ENCODE measurements at regions not wholly inside any gene's neighbourhood (a gene's known extent, or its start where the extent isn't known, plus 50 kb on each side); places are given as distances from the start of the nearest gene placed in this dataset.
A peak's percentile ranks its signal among the peaks of the same experiment; 100 is the strongest.

DNA sequence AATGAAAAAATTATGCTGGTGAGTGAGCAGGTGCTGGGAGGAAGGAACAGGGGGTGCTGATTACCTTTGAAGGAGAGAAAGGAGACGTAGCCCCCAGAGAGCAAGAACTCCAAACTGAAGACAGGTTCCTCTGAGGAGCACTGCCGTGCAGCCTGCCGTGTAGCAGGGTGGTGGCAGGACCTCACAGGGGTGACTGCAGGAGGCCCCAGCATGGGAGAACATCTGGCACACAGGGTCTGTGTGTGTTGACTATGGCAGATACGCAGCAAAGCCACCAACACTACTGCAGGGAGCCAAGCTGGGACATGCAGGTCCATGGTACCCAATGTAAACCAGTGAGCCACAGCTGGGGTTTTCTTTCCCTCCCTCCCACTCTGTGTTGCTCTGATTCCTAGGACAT, 192.1 kb upstream of the PDE1C start:
- DNase-seq, result no peak

- no peak for DNase-seq
Measured at GRCh38 chr7:32259931-32260596, 189.9 kb upstream of the PDE1C start.

- no peak for DNase-seq
Measured at GRCh38 chr7:32258265-32258664, 188.1 kb upstream of the PDE1C start.

- peak; percentile 65 for DNase-seq
Measured at GRCh38 chr7:32257621-32258020, 187.4 kb upstream of the PDE1C start.

GRCh38 chr7:32256811-32257210, 186.6 kb upstream of the PDE1C start:
- DNase-seq, result no peak

DNA sequence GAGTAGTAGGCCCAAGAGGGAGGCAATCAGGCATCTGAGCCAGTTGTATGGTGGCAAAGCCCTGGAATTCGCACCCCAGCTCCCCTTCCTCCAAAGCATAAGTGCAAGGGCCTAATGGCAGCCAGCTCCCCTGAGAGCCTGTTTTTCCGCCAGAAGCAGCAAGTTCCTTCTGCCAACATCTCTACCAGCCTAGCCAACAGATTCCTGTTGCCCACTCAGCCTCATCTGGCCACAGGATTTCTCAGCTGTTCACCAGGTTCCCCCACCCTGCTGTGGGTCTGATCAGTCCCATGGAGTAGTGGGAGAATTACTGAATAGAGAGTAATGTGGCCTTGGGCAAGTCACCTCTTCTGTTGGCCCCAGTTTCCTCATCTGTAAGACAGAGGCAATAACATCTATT, 186.2 kb upstream of the PDE1C start:
- DNase-seq, result no peak

- no peak for DNase-seq
Measured at GRCh38 chr7:32255036-32255435, 184.8 kb upstream of the PDE1C start.

GRCh38 chr7:32253299-32253698, 183.1 kb upstream of the PDE1C start:
- no peak for DNase-seq

GRCh38 chr7:32251659-32252058, 181.5 kb upstream of the PDE1C start:
- no peak for DNase-seq

GRCh38 chr7:32250471-32251260, 180.5 kb upstream of the PDE1C start:
- DNase-seq, result no peak

- DNase-seq, result no peak
Measured at GRCh38 chr7:32250003-32250402, 179.8 kb upstream of the PDE1C start.

DNA sequence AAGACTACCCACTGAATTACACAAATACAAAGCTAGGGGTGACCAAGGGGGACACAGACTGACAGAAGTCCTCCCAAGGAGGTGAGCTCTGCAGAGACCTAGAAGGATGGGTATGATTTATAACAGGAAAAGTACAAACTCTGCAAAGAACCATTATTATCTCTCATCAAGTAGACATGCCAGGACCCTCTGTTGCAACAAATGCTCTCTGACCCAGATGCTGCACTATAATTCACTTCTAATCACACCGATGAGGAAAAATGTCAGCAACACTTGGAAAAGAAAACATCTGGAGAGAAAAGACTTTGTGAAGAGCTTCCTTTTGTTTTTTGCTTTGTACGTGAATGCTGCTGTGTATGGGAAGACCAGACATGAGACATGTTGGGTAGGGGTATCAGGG, 178.3 kb upstream of the PDE1C start:
- no peak for DNase-seq

- peak; percentile 28 for DNase-seq
Measured at GRCh38 chr7:32244806-32245345, 174.7 kb upstream of the PDE1C start.

- DNase-seq, result peak; percentile 8
Measured at GRCh38 chr7:32243687-32244290, 173.6 kb upstream of the PDE1C start.

- DNase-seq, result no peak
Measured at GRCh38 chr7:32242436-32242835, 172.2 kb upstream of the PDE1C start.

GRCh38 chr7:32241636-32242035, 171.4 kb upstream of the PDE1C start:
- DNase-seq, result no peak

- DNase-seq, result no peak
Measured at GRCh38 chr7:32239764-32240163, 169.6 kb upstream of the PDE1C start.

DNA sequence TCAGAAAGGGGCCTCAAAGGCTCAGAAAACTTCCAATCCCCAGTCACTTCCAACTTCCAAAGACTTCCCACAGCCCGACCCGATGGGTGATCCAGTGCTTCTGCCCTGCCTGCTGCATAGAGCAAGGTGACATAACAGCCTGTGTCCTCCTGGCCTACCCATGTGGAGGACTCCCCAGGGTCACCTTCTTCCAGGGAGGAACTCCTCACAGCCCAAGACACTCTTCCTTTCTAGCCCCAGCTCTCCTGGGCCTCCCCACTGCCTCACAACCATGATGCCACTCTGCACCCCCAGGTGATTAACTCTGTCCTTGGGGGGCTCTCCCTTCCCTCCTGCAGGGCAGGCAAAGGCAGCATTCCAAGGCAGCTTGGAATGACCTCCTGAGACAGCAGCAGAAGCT, 158.4 kb upstream of the PDE1C start:
- DNase-seq, result peak; percentile 35

DNA sequence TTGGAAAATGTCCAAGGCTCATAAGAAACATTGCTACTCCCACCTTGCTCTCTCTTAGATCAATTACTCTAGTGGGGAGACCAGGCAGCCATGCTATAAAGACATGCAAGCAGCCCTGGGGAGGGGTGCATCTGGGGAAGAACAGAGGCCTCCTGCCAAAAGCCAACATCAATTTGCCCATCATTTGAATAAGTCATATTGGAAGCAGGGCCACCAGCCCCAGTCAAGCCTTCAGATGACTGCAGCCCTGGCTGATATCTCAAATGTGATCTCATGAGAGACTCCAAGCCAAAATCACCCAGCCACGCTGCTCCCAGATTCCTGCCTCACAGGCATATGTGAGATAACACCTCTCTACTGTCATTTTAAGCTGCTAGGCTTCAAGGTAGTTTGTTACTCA, 157.5 kb upstream of the PDE1C start:
- DNase-seq, result no peak

DNA sequence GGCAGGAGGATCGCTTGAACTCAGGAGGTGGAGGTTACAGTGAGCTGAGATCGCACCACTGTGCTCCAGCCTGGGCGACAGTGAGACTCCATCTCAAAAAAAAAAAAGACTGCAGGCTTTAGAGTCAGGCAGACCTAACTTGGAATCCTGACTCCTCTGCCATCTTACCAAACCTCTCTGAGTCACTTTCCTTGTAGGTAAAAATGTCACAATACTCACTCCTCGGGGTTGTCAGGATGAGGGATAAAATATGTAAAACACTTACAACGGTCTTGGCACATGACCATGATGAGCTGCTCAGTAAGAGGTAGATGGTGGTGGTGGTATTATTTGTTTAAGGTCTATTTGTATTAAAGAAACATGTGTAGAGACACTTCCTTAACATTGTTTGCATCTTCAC, 154.1 kb upstream of the PDE1C start:
- peak; percentile 14 for DNase-seq

DNA sequence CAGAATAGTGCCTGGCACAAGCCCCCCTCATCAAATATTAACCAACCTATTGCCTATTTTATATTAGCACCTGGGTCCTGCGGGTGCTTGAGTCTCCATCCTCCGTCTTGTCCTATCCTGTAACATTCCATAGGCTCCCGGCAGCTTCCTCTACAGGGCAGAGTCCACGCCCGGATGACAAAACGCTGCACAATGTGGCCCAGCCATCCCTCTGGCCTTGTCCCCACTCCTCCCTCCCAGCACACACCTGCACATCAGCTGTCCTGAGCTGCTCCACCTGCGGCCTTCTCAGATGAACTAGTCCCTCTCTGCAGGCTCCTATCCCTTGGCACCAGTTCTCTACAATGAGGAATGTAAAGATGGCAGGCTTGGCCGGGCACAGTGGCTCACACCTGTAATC, 153.5 kb upstream of the PDE1C start:
- DNase-seq, result peak; percentile 38

DNA sequence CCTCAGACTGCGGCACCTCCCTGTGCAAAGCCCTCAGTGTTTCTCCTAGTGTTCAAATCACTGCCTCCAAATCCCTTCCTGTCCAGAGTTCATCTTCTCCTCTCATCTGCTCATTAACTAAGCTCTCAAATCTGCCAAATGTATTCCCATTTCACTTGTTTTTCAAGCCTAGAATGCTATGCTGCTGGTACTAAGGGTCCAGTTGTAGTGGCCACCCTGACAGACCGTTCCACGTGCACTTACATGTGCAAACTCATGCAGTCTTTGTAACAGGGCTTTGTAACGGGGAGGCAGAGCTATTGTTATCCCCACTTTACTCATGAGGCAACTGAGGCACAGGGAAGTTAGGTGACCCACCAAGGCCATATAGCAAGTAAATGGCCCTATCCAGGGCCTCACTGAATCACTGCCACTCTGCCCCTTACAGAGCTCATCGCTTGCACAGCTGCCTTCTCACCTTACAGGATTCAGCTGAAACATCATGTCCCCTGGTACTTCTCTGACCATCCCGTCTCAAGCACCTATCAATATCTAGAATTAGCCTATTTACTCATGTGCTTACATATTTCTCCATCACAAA, 153.0 kb upstream of the PDE1C start:
- peak; percentile 19 for DNase-seq

GRCh38 chr7:32222251-32222900, 152.2 kb upstream of the PDE1C start:
- DNase-seq, result peak; percentile 18

Data from islet precursor cell (in vitro differentiated cells).